ENCODE measurements at regions not wholly inside any gene's neighbourhood (a gene's known extent, or its start where the extent isn't known, plus 50 kb on each side); places are given as distances from the start of the nearest gene placed in this dataset.

DNA sequence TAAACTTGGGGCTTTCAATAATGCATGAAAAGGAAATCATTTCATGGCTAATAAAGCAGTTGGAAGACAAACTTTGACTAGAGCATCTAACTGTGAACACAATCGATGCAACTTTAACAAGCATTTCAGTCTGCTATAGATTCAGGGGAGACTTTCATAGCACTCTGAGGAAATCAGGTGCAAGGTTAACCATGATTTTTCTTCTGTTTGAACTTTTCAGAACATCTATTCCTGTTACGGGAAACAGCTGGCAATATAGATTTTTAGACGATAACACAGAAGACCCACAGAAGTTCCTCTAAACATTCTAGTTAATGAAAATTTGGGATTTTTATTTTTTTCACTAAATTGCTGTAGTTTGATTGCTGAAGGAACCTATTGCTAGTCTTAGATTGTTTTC lies 177.3 kb downstream of the TRIM33 start:
- Histone ChIP-seq H3K4me3 (no peak overlapping the region), H3K9me3 (no peaks in the 10 kb centered on the region), H3K36me3 (no peaks in the 10 kb centered on the region), H3K27ac (no peak overlapping the region), H3K27me3 (replicated peaks; ENCODE audit: insufficient read depth) (no peaks in the 10 kb centered on the region), H3K4me1 (ENCODE audit: control insufficient read depth in 1 of 2, low read depth in 2 of 2) (no peaks in the 10 kb centered on the region)
- TF ChIP-seq, protein P1, sequence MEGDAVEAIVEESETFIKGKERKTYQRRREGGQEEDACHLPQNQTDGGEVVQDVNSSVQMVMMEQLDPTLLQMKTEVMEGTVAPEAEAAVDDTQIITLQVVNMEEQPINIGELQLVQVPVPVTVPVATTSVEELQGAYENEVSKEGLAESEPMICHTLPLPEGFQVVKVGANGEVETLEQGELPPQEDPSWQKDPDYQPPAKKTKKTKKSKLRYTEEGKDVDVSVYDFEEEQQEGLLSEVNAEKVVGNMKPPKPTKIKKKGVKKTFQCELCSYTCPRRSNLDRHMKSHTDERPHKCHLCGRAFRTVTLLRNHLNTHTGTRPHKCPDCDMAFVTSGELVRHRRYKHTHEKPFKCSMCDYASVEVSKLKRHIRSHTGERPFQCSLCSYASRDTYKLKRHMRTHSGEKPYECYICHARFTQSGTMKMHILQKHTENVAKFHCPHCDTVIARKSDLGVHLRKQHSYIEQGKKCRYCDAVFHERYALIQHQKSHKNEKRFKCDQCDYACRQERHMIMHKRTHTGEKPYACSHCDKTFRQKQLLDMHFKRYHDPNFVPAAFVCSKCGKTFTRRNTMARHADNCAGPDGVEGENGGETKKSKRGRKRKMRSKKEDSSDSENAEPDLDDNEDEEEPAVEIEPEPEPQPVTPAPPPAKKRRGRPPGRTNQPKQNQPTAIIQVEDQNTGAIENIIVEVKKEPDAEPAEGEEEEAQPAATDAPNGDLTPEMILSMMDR (IDR thresholded peaks at IDR 0.05), result no peak
- no peak for ATAC-seq (ENCODE audit: insufficient number of reproducible peaks, low FRiP score, low read depth)
- DNase-seq (ENCODE audit: low spot score), result no peak

DNA sequence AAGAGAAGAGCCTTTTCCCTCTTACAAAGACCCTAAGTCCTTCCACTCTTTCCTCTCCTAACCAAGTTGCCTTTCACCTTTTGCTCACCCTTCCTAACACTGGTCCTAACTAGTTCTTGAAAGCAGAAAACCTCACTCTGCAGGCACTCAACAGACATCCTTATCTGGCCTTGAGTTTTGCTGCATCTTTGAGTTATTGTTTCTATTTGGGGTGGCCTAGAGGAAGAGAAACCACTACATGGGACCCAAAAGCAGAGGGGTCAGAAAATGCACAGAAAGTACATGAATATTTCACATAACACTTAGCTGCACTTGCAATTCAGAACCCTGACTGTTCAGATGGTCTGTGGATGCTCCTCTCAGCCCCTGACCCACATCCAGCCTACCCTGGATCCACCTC lies 178.3 kb upstream of the SYT6 start:
- TF ChIP-seq, protein P1 (IDR thresholded peaks at IDR 0.05), result no peak
- ATAC-seq (ENCODE audit: insufficient number of reproducible peaks, low FRiP score, low read depth) (no peak), DNase-seq (ENCODE audit: low spot score) (no peak)
- Histone ChIP-seq H3K4me3 (no peak overlapping the region), H3K27me3 (replicated peaks; ENCODE audit: insufficient read depth) (no peaks in the 10 kb centered on the region), H3K27ac (no peak overlapping the region), H3K9me3 (no peaks in the 10 kb centered on the region), H3K4me1 (ENCODE audit: control insufficient read depth in 1 of 2, low read depth in 2 of 2) (no peaks in the 10 kb centered on the region), H3K36me3 (no peaks in the 10 kb centered on the region)

DNA sequence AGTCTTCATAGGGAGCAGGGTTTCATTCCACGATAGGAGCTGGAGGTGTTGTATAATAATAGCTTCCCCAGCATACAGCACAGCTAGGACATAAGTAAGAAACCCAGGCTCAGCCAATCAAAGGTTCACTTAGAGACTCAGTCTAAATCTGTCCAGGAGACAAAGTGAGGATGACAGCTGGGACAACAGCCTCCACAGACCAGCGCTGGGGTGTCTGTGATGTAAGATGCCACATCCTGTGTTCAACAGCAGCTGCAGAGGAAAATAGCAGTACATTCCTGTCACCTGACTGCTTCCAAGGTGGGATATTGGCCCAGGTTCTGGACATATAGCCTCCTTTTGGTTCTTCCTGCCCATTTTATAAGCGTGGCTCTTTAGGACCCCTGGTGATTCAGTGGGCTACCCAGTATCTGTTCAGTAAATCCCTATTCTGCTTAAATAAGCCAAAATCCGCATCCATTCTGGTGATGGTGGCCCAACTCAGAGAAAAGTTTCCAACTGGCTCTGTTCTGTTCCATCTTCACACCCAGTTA lies 176.8 kb upstream of the SYT6 start:
- no peaks in the 10 kb centered on the region for H3K36me3 ChIP-seq
- no peak for ATAC-seq (ENCODE audit: insufficient number of reproducible peaks, low FRiP score, low read depth)
- no peaks in the 10 kb centered on the region for H3K27me3 ChIP-seq (replicated peaks; ENCODE audit: insufficient read depth)
- no peaks in the 10 kb centered on the region for H3K9me3 ChIP-seq
- TF ChIP-seq, protein P1 (IDR thresholded peaks at IDR 0.05), result no peak
- no peak for DNase-seq (ENCODE audit: low spot score)
- H3K4me1 ChIP-seq (ENCODE audit: control insufficient read depth in 1 of 2, low read depth in 2 of 2), result no peaks in the 10 kb centered on the region
- H3K4me3 ChIP-seq, result no peak overlapping the region
- H3K27ac ChIP-seq, result no peak overlapping the region

- Histone ChIP-seq H3K27ac (no peak overlapping the region), H3K4me1 (ENCODE audit: control insufficient read depth in 1 of 2, low read depth in 2 of 2) (no peaks in the 10 kb centered on the region)
- ATAC-seq (ENCODE audit: insufficient number of reproducible peaks, low FRiP score, low read depth), result no peak
Measured at GRCh38 chr1:114328361-114328904, 174.8 kb upstream of the SYT6 start.

GRCh38 chr1:114324662-114324965 lies 170.9 kb upstream of the SYT6 start:
- Histone ChIP-seq H3K27ac (no peak overlapping the region), H3K36me3 (no peaks in the 10 kb centered on the region), H3K27me3 (replicated peaks; ENCODE audit: insufficient read depth) (no peaks in the 10 kb centered on the region), H3K4me3 (no peak overlapping the region), H3K4me1 (ENCODE audit: control insufficient read depth in 1 of 2, low read depth in 2 of 2) (peaks cover 0 to 6% of the 10 kb centered on the region in 2 donors), H3K9me3 (no peaks in the 10 kb centered on the region)
- ATAC-seq (ENCODE audit: insufficient number of reproducible peaks, low FRiP score, low read depth) (no peak), DNase-seq (ENCODE audit: low spot score) (no peak)
- TF ChIP-seq, protein P1 (IDR thresholded peaks at IDR 0.05), result no peak

More at GRCh38 chr1:114328361-114328904, 174.8 kb upstream of the SYT6 start:
- H3K27me3 ChIP-seq (replicated peaks; ENCODE audit: insufficient read depth), result no peaks in the 10 kb centered on the region
- H3K4me3 ChIP-seq, result no peak overlapping the region
- no peaks in the 10 kb centered on the region for H3K36me3 ChIP-seq
- TF ChIP-seq, protein P1 (IDR thresholded peaks at IDR 0.05), result no peak
- DNase-seq (ENCODE audit: low spot score), result no peak
- H3K9me3 ChIP-seq, result no peaks in the 10 kb centered on the region
